Activated CD4-positive, alpha-beta T cell treated with anti-CD3 and anti-CD28 coated beads, Interleukin-2, amount 50 U/mL, for 24 hours (primary cell): ENCODE measurements at regions not wholly inside any gene's neighbourhood (a gene's known extent, or its start where the extent isn't known, plus 50 kb on each side); places are given as distances from the start of the nearest gene placed in this dataset.
"Not testable (repeated sequence)": the region's sequence is repeated elsewhere in the genome, so short reads cannot be mapped to it uniquely, and the experiment has no call there.

ENCODE experiments used
- DNase-seq, 2 donors: peaks; one replicate each; pipeline ENCODE4 v3.0.0-alpha.2; 2020; ENCODE audit warnings: low read depth in 1 of 2, low spot score in 1 of 2

- DNase-seq: no peak
Observed at GRCh38 chr3:67145738-67146137, 147.6 kb downstream of the KBTBD8 start.

- DNase-seq: no peak
Observed at GRCh38 chr3:67154429-67154828, 156.3 kb downstream of the KBTBD8 start.

- no peak for DNase-seq
Observed at GRCh38 chr3:67167481-67167880, 169.4 kb downstream of the KBTBD8 start.

GRCh38 chr3:67171841-67172240 is 173.7 kb downstream of the KBTBD8 start:
- DNase-seq: no peak

- not testable (repeated sequence) for DNase-seq
Observed at GRCh38 chr3:67173130-67173529, 175.0 kb downstream of the KBTBD8 start.

- no peak for DNase-seq
Observed at GRCh38 chr3:67176396-67176795, 178.3 kb downstream of the KBTBD8 start.

GRCh38 chr3:67192466-67192865 is 194.4 kb downstream of the KBTBD8 start:
- DNase-seq: no peak

GRCh38 chr3:67196677-67197076 is 198.6 kb downstream of the KBTBD8 start:
- no peak for DNase-seq

GRCh38 chr3:67198374-67198773 is 200.3 kb downstream of the KBTBD8 start:
- no peak for DNase-seq

GRCh38 chr3:67200618-67201017 is 202.5 kb downstream of the KBTBD8 start:
- DNase-seq: no peak

- DNase-seq: no peak
Observed at GRCh38 chr3:67201026-67201425, 202.9 kb downstream of the KBTBD8 start.

GRCh38 chr3:67202053-67202452 is 203.9 kb downstream of the KBTBD8 start:
- DNase-seq: no peak

GRCh38 chr3:67204951-67205350 is 206.8 kb downstream of the KBTBD8 start:
- DNase-seq: no peak

GRCh38 chr3:67215690-67216089 is 217.6 kb downstream of the KBTBD8 start:
- DNase-seq: no peak

- DNase-seq: no peak
Observed at GRCh38 chr3:67227030-67227429, 228.9 kb downstream of the KBTBD8 start.

GRCh38 chr3:67228136-67228535 is 230.0 kb downstream of the KBTBD8 start:
- DNase-seq: no peak

- no peak for DNase-seq
Observed at GRCh38 chr3:67232642-67233041, 234.5 kb downstream of the KBTBD8 start.

GRCh38 chr3:67239353-67239752 is 241.2 kb downstream of the KBTBD8 start:
- DNase-seq: no peak

GRCh38 chr3:67241084-67241483 is 243.0 kb downstream of the KBTBD8 start:
- no peak for DNase-seq

GRCh38 chr3:67244130-67244529 is 246.0 kb downstream of the KBTBD8 start:
- no peak for DNase-seq

GRCh38 chr3:67245545-67245944 is 247.4 kb downstream of the KBTBD8 start:
- DNase-seq: no peak

GRCh38 chr3:67248726-67249125 is 250.6 kb downstream of the KBTBD8 start:
- no peak for DNase-seq

GRCh38 chr3:67252906-67253305 is 254.8 kb downstream of the KBTBD8 start:
- DNase-seq: not testable (repeated sequence)

GRCh38 chr3:67278015-67278618 is 280.0 kb downstream of the KBTBD8 start:
- no peak for DNase-seq
